Mammary epithelial cell (primary cell): ENCODE measurements at regions not wholly inside any gene's neighbourhood (a gene's known extent, or its start where the extent isn't known, plus 50 kb on each side); places are given as distances from the start of the nearest gene placed in this dataset.

Experiments
- CTCF ChIP-seq, 2 donors: IDR thresholded peaks in 1 of 2; conservative IDR thresholded peaks in 1 of 2; 2 replicates each; pipeline ENCODE4 v1.5.1; 2011 to 2012; ENCODE audit warnings: inconsistent platforms in 2 of 2, low read length in 2 of 2, mild to moderate bottlenecking in 2 of 2, control low read depth in 1 of 2, low read depth in 1 of 2; ENCODE audit not compliant: insufficient read depth in 1 of 2; ENCODE audit errors: extremely low read depth in 1 of 2
- EZH2 ChIP-seq: IDR thresholded peaks from 2 replicates; pipeline ENCODE4 v1.6.1; 2012; ENCODE audit warnings: low read length, inconsistent platforms, borderline replicate concordance

GRCh38 chr5:125578551-125578950 lies 832.1 kb upstream of the ZNF608 start:
- TF ChIP-seq CTCF (conservative IDR thresholded peaks at IDR 0.05 in 1 of 2, IDR thresholded peaks at IDR 0.05 in 1 of 2; ENCODE audit: extremely low read depth in 1 of 2, insufficient read depth in 1 of 2, low read depth in 1 of 2, low read length in 2 of 2) = no peak
- no peak for TF ChIP-seq EZH2
